HG02571 (cell line): ENCODE measurements at regions not wholly inside any gene's neighbourhood (a gene's known extent, or its start where the extent isn't known, plus 50 kb on each side); places are given as distances from the start of the nearest gene placed in this dataset.
A peak's percentile ranks its signal among the peaks of the same experiment; 100 is the strongest.

ENCODE experiments used
- ATAC-seq: cut with Tn5 transposase; IDR thresholded peaks from one replicate; pipeline ENCODE4 v1.9.1; 2021; ENCODE audit warnings: mild to moderate bottlenecking, moderate library complexity; ENCODE audit not compliant: unreplicated experiment

GRCh38 chr10:91127341-91128082 lies 93.0 kb upstream of the PCGF5 start:
- no peak for ATAC-seq

GRCh38 chr10:91135113-91135512 lies 85.3 kb upstream of the PCGF5 start:
- ATAC-seq, result no peak

DNA sequence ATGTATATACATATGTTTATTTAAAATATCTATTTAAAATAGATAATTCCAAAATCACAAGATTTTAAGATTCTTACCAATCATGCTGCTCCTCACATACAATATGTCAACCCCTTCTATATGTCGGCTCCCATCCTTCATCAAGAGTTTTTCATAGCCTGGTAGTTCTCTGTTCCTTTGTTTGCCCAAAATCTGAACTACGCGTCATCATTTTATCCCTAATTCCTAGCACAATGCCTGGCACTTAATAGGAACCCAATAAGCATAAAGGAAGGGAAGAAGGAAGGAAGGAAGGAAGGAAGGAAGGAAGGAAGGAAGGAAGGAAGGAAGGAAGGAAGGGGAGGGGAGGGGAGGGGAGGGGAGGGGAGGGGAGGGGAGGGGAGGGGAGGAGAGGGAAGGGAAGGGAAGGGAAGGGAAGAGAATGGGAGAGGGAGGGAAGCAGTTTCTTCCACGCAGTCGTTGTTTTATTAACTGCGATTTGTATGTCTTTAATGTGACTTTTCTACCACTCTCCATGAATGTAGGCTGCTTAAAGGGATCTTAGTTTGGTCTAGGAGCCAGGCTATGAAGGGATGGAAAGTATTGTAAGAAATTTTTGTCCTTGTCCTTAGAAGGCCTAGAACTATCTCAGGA lies 83.3 kb upstream of the PCGF5 start:
- no peak for ATAC-seq

DNA sequence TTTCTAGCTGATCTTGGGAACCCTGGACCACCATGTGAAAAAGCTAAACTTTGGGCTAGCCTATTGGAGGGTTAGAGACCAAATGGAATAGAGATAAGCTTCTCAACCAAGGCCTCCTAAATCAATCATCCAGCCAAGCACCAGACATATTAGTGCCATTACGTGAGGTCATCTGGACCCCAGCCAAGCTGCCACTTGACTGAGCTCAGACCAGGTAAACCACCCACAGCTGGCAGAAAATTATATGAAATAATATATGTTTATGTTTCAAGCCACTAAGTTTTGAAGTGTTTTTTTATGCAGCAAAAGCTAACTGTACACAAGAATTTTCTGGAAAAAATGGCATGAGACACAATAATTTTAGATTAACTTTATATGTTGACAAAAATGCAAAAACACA lies 82.6 kb upstream of the PCGF5 start:
- no peak for ATAC-seq

DNA sequence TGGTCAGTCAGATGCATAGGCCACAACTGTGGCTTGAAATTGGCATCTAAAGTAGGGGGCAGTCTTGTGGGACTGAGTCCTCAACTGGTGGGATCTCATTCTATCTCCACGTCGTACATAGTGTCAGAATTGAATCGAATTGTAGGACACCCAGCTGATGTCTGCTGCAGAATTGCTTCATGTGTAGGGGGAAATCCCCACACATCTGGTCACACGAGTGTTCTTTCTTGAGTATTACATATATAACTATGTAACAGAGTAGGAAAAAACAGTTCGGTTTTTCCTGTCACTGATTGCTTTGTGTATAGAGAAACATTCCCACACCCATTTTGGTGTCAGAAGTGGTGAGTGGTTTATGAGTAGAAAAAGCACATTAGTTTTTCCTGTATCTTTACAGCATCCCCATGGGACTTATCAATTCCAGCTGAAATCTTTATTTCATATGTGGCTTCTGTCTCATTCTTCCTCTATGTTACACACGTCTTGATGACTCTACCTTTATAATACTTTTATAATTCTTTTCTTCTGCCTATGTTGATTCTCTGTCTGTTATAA lies 79.4 kb upstream of the PCGF5 start:
- no peak for ATAC-seq

DNA sequence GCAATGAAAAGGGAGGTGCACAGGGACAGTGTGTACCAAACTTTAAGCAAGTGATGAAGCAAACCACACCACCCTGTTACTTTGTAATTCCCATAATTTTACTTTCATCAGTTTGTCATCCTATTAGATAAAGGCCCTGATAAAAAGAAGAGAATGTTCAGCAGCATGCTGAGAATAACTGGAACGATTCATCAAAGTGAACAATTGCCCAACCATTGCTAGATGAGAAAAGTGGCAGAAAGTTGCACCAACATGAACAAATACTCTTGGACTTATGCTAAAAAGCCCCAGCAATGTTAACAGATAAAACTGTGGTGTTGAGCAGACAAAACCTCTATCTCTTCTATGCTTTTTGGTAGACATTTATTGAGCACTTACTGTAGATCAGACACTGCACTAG lies 75.5 kb upstream of the PCGF5 start:
- no peak for ATAC-seq

DNA sequence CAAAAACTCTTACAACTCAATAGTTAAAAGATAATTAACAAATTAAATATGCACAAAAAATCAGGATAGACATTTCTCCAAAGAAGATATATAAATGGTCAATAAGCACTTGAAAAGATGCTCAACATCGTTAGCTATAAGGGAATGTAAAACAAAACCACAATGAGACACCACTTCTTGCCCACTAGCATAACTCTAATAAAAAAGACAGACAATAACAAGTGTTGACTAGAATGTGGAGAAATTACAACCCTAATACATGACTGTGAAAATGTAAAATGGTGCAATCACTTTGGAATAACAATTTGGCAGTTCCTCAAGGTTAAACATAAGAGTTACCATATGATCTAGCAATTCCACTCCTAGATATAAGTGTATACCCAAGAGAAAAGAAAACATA lies 74.3 kb upstream of the PCGF5 start:
- ATAC-seq, result no peak

GRCh38 chr10:91149550-91149949 lies 70.9 kb upstream of the PCGF5 start:
- no peak for ATAC-seq

- ATAC-seq, result no peak
These were observed 69.8 kb upstream of the PCGF5 start for GRCh38 chr10:91150631-91151030.

DNA sequence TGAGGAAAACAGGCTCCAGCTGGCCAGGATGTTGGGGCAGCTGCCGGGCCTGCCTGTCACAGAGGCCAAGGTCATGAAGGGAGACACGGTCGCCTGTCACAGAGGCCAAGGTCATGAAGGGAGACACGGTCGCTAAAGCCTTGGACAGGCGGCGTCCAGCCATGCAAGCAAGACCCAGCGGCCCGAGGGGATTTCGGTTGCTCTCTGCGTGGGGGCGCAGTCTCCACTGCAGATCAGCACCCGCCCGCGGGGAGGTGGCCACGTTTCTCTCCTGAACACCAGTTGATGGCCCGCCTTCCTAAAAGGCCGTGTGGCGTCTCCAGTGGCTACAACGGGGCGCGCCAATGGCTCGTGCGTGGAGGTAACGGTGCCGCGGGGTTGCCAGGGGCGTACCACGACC lies 67.0 kb upstream of the PCGF5 start:
- no peak for ATAC-seq

DNA sequence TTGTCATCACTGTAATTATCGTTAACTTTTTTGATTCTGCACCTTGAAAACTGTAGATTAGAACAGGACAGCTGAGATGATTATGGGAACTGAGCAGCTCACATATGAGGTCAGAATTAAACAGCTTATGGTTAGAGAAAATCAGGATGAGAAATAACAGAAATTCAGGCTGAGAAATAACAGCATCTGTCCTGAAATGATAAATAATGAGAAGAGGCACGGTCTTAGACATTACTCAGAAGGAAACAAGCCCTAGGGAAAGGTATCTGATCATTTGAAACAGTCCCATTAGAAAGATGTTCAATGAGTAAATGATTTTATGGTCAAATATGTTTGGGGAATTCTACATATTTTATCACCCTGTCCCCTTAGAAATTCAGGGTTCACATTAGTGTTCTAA lies 65.6 kb upstream of the PCGF5 start:
- ATAC-seq, result no peak

DNA sequence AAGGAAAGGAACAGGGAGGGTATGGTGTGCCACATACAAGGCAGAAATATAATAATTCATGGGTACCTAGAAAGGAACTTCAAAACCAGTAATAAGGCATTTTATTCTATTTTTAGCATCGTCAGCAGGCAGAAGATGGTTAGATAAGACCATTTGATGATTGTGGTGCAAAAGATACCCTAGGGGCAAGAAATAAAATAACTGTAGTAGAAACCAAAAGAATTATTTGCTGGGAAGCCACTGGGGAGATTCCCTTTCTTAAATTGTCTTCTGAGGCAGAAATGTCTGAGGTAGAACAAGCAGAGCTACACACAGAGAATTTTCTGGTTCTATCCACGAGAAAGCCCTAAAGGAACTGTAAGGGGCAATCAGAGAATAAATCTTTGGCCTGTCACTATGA lies 64.3 kb upstream of the PCGF5 start:
- ATAC-seq, result no peak

DNA sequence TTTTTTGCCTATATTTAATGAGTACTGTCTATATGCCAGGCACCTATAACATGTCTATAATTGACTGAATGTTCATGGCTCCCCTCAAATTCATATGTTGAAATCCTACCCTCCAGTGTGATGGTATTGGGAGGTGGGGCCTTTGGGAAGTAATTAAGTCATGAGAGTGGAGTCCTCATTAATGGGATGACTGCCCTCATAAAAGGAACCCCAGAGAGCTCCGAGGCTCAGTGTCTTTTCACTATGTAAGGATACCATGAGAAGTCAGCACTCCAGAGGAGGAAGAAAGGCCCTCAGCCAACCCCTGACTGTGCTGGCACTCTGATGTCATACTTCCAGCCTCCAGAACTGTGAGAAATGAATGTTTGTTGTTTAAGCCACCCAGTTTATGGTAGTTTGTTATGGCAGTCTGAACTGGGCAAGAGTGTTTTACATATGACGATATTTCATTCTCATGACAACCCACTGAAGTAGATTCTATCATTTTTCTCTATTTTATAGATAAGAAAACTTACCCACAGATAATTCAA lies 61.1 kb upstream of the PCGF5 start:
- ATAC-seq, result no peak

DNA sequence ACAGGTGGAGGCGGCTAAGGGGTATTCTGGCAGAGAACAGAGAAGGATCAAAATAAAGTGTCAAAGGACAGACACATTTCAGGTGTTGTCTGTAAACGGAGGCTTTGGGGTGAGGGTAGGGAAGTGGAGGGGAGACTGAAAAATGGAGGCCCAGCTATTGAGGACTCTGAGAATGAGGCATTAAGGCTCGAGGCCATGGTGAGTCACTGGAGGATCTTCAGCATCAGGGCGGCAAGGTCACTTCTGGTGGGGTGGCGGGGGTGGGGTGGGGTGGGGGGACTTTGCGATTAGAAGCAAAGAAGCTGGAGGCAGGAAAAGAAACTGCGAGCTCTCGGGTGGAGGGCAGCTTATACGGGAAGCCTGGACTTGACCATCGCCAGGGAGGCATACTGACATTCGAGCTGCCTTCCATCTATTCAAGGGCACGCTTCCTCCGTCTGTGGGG lies 58.4 kb upstream of the PCGF5 start:
- no peak for ATAC-seq

- peak; percentile 56 for ATAC-seq
These were observed 57.8 kb upstream of the PCGF5 start for GRCh38 chr10:91162495-91163268.

DNA sequence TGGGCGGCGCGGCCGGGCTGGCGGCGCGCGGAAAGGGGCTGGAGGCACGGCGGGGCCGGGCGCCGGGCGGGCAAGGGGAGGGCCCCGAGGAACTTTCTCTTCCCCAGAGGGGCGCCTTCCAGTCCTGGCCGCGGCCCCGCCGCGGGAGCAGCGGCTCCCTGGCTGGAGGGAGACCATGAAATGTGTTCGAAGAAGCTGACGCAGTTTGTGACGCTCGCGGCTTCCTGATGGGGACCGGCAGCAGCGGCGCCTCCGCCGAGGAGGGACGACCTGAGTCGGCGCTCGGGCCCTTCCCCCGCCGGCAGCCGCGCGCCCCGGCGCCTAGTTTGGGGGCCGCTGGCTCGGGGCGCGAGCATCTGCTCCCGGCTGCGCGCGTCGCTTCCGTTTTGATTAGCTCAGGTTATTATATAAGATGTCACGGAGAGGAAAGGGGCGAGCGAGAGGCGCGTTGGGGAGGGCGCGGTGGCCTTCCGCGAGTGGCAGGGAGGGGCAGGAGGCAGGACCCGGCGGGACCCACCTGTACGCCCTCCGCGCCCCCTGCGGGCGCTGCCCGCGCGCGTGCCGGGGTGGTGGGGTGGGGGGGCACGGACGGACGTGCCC lies 57.1 kb upstream of the PCGF5 start:
- ATAC-seq, result peak; percentile 46

GRCh38 chr10:91163869-91164474 lies 56.5 kb upstream of the PCGF5 start:
- ATAC-seq, result peak; percentile 12

DNA sequence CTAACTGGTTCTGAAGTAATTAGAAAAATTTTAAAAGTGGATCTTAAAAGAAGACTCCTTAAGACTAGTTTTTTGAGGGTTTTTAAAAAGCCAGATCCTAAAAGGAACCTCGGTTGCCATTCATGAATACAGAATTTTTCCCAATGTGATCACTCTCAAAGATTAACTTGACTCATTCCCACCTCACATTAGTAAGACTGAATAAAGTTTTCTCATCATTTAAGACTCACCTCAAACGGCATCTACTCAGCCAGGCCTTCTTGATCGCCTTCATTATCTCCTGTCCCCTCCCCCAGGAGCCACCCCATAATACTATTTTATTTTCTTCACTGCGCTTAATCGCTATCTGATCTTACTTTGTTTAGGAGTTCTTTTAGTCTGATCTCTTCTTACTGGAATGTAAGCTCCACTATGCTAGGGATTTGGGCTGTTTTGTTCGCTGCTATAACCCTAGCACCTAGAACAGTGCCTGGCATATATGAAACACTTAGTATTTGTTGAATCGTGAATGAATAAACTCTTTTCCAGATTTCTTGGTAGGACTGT lies 55.9 kb upstream of the PCGF5 start:
- no peak for ATAC-seq

GRCh38 chr10:91167406-91167805 lies 53.1 kb upstream of the PCGF5 start:
- ATAC-seq, result no peak

- ATAC-seq, result no peak
These were observed 50.0 kb upstream of the PCGF5 start for GRCh38 chr10:91170418-91170817.
